Activated CD4-positive, alpha-beta memory T cell treated with anti-CD3 and anti-CD28 coated beads for 36 hours (primary cell): ENCODE measurements at regions not wholly inside any gene's neighbourhood (a gene's known extent, or its start where the extent isn't known, plus 50 kb on each side); places are given as distances from the start of the nearest gene placed in this dataset.

Experiments used
- CTCF ChIA-PET: fragments of 350-600 bp; sonication (Branson Sonifier 250); formaldehyde crosslinking; loops from one replicate; lab custom pipeline; 2021; ENCODE audit warnings: antibody characterized with exemption, inconsistent platforms; lab: Charles Lee
- POLR2A ChIA-PET: fragments of 350-600 bp; sonication (Branson Sonifier 250); formaldehyde crosslinking; loops from one replicate; lab custom pipeline; 2021; ENCODE audit warnings: antibody characterized with exemption; lab: Charles Lee
- DNase-seq: peaks from one replicate; pipeline ENCODE4 v3.0.0-alpha.2; 2020
- H3K27ac Mint-ChIP-seq: one replicate; pipeline ENCODE4 v1.8.0; 2021; ENCODE audit warnings: mixed read lengths
- H3K27me3 Mint-ChIP-seq: one replicate; pipeline ENCODE4 v1.8.0; 2021; ENCODE audit warnings: mixed read lengths
- H3K36me3 Mint-ChIP-seq: one replicate; pipeline ENCODE4 v1.8.0; 2021; ENCODE audit warnings: mixed read lengths
- H3K4me1 Mint-ChIP-seq: one replicate; pipeline ENCODE4 v1.8.0; 2021; ENCODE audit warnings: low read depth, mixed read lengths
- H3K4me3 Mint-ChIP-seq: one replicate; pipeline ENCODE4 v1.8.0; 2021; ENCODE audit warnings: mild to moderate bottlenecking, mixed read lengths
- H3K9me3 Mint-ChIP-seq: one replicate; pipeline ENCODE4 v1.8.0; 2021; ENCODE audit warnings: mixed read lengths
- intact Hi-C: fragments of 100-400 bp; cut with micrococcal nuclease; formaldehyde crosslinking; loops from one replicate; pipeline ENCODE4 v1.15.1; 2023

- no peaks in the 10 kb centered on the region for H3K9me3 Mint-ChIP-seq
- DNase-seq = no peak
- H3K4me1 Mint-ChIP-seq = no peaks in the 10 kb centered on the region
- POLR2A ChIA-PET = no interaction called here
- H3K27ac Mint-ChIP-seq = no peak overlapping the region
- no peaks in the 10 kb centered on the region for H3K36me3 Mint-ChIP-seq
- H3K27me3 Mint-ChIP-seq = no peaks in the 10 kb centered on the region
- intact Hi-C loops = no loop called here
- no peak overlapping the region for H3K4me3 Mint-ChIP-seq
- CTCF ChIA-PET = no interaction called here
Observed at GRCh38 chr15:95580121-95580520, 750.4 kb upstream of the NR2F2 start.

- intact Hi-C loops = no loop called here
- no peaks in the 10 kb centered on the region for H3K36me3 Mint-ChIP-seq
- no peaks in the 10 kb centered on the region for H3K9me3 Mint-ChIP-seq
- POLR2A ChIA-PET = no interaction called here
- H3K4me1 Mint-ChIP-seq = no peaks in the 10 kb centered on the region
- DNase-seq = no peak
- no peaks in the 10 kb centered on the region for H3K27me3 Mint-ChIP-seq
- CTCF ChIA-PET = no interaction called here
- H3K27ac Mint-ChIP-seq = no peak overlapping the region
- H3K4me3 Mint-ChIP-seq = no peak overlapping the region
Observed at GRCh38 chr15:95581595-95581994, 748.9 kb upstream of the NR2F2 start.

GRCh38 chr15:95584088-95584487 lies 746.4 kb upstream of the NR2F2 start:
- H3K36me3 Mint-ChIP-seq = no peaks in the 10 kb centered on the region
- H3K27ac Mint-ChIP-seq = no peak overlapping the region
- DNase-seq = no peak
- no peaks in the 10 kb centered on the region for H3K4me1 Mint-ChIP-seq
- no peaks in the 10 kb centered on the region for H3K9me3 Mint-ChIP-seq
- intact Hi-C loops = no loop called here
- ChIA-PET CTCF (no interaction called here), POLR2A (no interaction called here)
- no peaks in the 10 kb centered on the region for H3K27me3 Mint-ChIP-seq
- H3K4me3 Mint-ChIP-seq = no peak overlapping the region

GRCh38 chr15:95588056-95588455 lies 742.4 kb upstream of the NR2F2 start:
- intact Hi-C loops = no loop called here
- no peak for DNase-seq
- Mint-ChIP-seq H3K27ac (no peak overlapping the region), H3K4me3 (no peak overlapping the region), H3K27me3 (no peaks in the 10 kb centered on the region), H3K36me3 (no peaks in the 10 kb centered on the region), H3K4me1 (no peaks in the 10 kb centered on the region), H3K9me3 (no peaks in the 10 kb centered on the region)
- CTCF ChIA-PET = no interaction called here
- POLR2A ChIA-PET = no interaction called here

- no peaks in the 10 kb centered on the region for H3K27me3 Mint-ChIP-seq
- H3K4me1 Mint-ChIP-seq = no peaks in the 10 kb centered on the region
- POLR2A ChIA-PET = no interaction called here
- CTCF ChIA-PET = no interaction called here
- H3K36me3 Mint-ChIP-seq = no peaks in the 10 kb centered on the region
- no peak for DNase-seq
- H3K9me3 Mint-ChIP-seq = no peaks in the 10 kb centered on the region
- H3K27ac Mint-ChIP-seq = no peak overlapping the region
- intact Hi-C loops = loop anchor here (1.0 kb wide), 1 partner anchor 31 kb away; no protein-coding TSS in a partner anchor
- H3K4me3 Mint-ChIP-seq = no peak overlapping the region
Observed at GRCh38 chr15:95590533-95591044, 739.9 kb upstream of the NR2F2 start.

GRCh38 chr15:95591270-95591669 lies 739.2 kb upstream of the NR2F2 start:
- Mint-ChIP-seq H3K27me3 (no peaks in the 10 kb centered on the region), H3K27ac (no peak overlapping the region), H3K4me1 (no peaks in the 10 kb centered on the region), H3K4me3 (no peak overlapping the region), H3K36me3 (no peaks in the 10 kb centered on the region), H3K9me3 (no peaks in the 10 kb centered on the region)
- CTCF ChIA-PET = no interaction called here
- no peak for DNase-seq
- intact Hi-C loops = loop anchor here (1.0 kb wide), 1 partner anchor 30 kb away; no protein-coding TSS in a partner anchor
- POLR2A ChIA-PET = no interaction called here

GRCh38 chr15:95591886-95592285 lies 738.6 kb upstream of the NR2F2 start:
- CTCF ChIA-PET = no interaction called here
- no peak overlapping the region for H3K4me3 Mint-ChIP-seq
- H3K4me1 Mint-ChIP-seq = no peaks in the 10 kb centered on the region
- no peak for DNase-seq
- H3K9me3 Mint-ChIP-seq = no peaks in the 10 kb centered on the region
- intact Hi-C loops = loop anchor here (1.0 kb wide), 1 partner anchor 29 kb away; no protein-coding TSS in a partner anchor
- H3K27ac Mint-ChIP-seq = no peak overlapping the region
- POLR2A ChIA-PET = no interaction called here
- H3K27me3 Mint-ChIP-seq = no peaks in the 10 kb centered on the region
- H3K36me3 Mint-ChIP-seq = no peaks in the 10 kb centered on the region

GRCh38 chr15:95594496-95594895 lies 736.0 kb upstream of the NR2F2 start:
- CTCF ChIA-PET = interaction anchor here (0.7 kb wide), 1 partner anchor 27 kb away, joined by 3 read pairs; no protein-coding TSS in a partner anchor
- POLR2A ChIA-PET = no interaction called here
- no peaks in the 10 kb centered on the region for H3K36me3 Mint-ChIP-seq
- H3K27me3 Mint-ChIP-seq = no peaks in the 10 kb centered on the region
- DNase-seq = no peak
- no peaks in the 10 kb centered on the region for H3K9me3 Mint-ChIP-seq
- no peaks in the 10 kb centered on the region for H3K4me1 Mint-ChIP-seq
- intact Hi-C loops = no loop called here
- H3K4me3 Mint-ChIP-seq = no peak overlapping the region
- no peak overlapping the region for H3K27ac Mint-ChIP-seq

- H3K4me1 Mint-ChIP-seq = no peaks in the 10 kb centered on the region
- DNase-seq = no peak
- no peak overlapping the region for H3K4me3 Mint-ChIP-seq
- POLR2A ChIA-PET = no interaction called here
- CTCF ChIA-PET = no interaction called here
- no peak overlapping the region for H3K27ac Mint-ChIP-seq
- intact Hi-C loops = no loop called here
- H3K9me3 Mint-ChIP-seq = no peaks in the 10 kb centered on the region
- no peaks in the 10 kb centered on the region for H3K36me3 Mint-ChIP-seq
- no peaks in the 10 kb centered on the region for H3K27me3 Mint-ChIP-seq
Observed at GRCh38 chr15:95595759-95596158, 734.7 kb upstream of the NR2F2 start.

- no peaks in the 10 kb centered on the region for H3K4me1 Mint-ChIP-seq
- H3K27ac Mint-ChIP-seq = no peak overlapping the region
- DNase-seq = no peak
- intact Hi-C loops = no loop called here
- H3K4me3 Mint-ChIP-seq = no peak overlapping the region
- ChIA-PET CTCF (no interaction called here), POLR2A (no interaction called here)
- no peaks in the 10 kb centered on the region for H3K36me3 Mint-ChIP-seq
- H3K27me3 Mint-ChIP-seq = no peaks in the 10 kb centered on the region
- no peaks in the 10 kb centered on the region for H3K9me3 Mint-ChIP-seq
Observed at GRCh38 chr15:95596496-95596895, 734.0 kb upstream of the NR2F2 start.

- H3K4me3 Mint-ChIP-seq = no peak overlapping the region
- no peaks in the 10 kb centered on the region for H3K4me1 Mint-ChIP-seq
- H3K9me3 Mint-ChIP-seq = no peaks in the 10 kb centered on the region
- H3K27ac Mint-ChIP-seq = no peak overlapping the region
- POLR2A ChIA-PET = no interaction called here
- intact Hi-C loops = no loop called here
- no peak for DNase-seq
- no peaks in the 10 kb centered on the region for H3K27me3 Mint-ChIP-seq
- no peaks in the 10 kb centered on the region for H3K36me3 Mint-ChIP-seq
- CTCF ChIA-PET = no interaction called here
Observed at GRCh38 chr15:95598251-95598855, 732.1 kb upstream of the NR2F2 start.

- H3K27ac Mint-ChIP-seq = no peak overlapping the region
Observed at GRCh38 chr15:95600367-95600766, 730.1 kb upstream of the NR2F2 start.

GRCh38 chr15:95600884-95601283 lies 729.6 kb upstream of the NR2F2 start:
- DNase-seq = no peak
- Mint-ChIP-seq H3K4me1 (no peaks in the 10 kb centered on the region), H3K27ac (no peak overlapping the region), H3K36me3 (no peaks in the 10 kb centered on the region), H3K4me3 (no peak overlapping the region), H3K27me3 (no peaks in the 10 kb centered on the region), H3K9me3 (no peaks in the 10 kb centered on the region)
- ChIA-PET POLR2A (no interaction called here), CTCF (no interaction called here)
- intact Hi-C loops = no loop called here

More at GRCh38 chr15:95600367-95600766, 730.1 kb upstream of the NR2F2 start:
- ChIA-PET CTCF (no interaction called here), POLR2A (no interaction called here)
- Mint-ChIP-seq H3K36me3 (no peaks in the 10 kb centered on the region), H3K9me3 (no peaks in the 10 kb centered on the region), H3K4me3 (no peak overlapping the region), H3K4me1 (no peaks in the 10 kb centered on the region), H3K27me3 (no peaks in the 10 kb centered on the region)
- no peak for DNase-seq
- intact Hi-C loops = no loop called here
